Endodermal cell (in vitro differentiated cells): ENCODE measurements at regions not wholly inside any gene's neighbourhood (a gene's known extent, or its start where the extent isn't known, plus 50 kb on each side); places are given as distances from the start of the nearest gene placed in this dataset.

Source experiments
- DNase-seq: peaks from one replicate; pipeline ENCODE4 v3.0.0-alpha.2; 2017
- H3K27ac ChIP-seq: 2 replicates; pipeline ENCODE4 v1.5.1; 2013; ENCODE audit warnings: mild to moderate bottlenecking, low read depth, low read length, moderate library complexity
- H3K27me3 ChIP-seq: 2 replicates; pipeline ENCODE4 v1.6.1; 2013; ENCODE audit warnings: mild to moderate bottlenecking, low read length, moderate library complexity; ENCODE audit not compliant: insufficient read depth, control insufficient read depth, poor library complexity, severe bottlenecking
- H3K36me3 ChIP-seq: 2 replicates; pipeline ENCODE4 v1.7.0; 2013; ENCODE audit warnings: mild to moderate bottlenecking, low read length, moderate library complexity; ENCODE audit not compliant: control insufficient read depth, insufficient read depth
- H3K4me1 ChIP-seq: one replicate; pipeline ENCODE4 v1.7.0; 2013; ENCODE audit warnings: low read length; ENCODE audit not compliant: control insufficient read depth, insufficient read depth
- H3K4me3 ChIP-seq: 2 replicates; pipeline ENCODE4 v1.5.1; 2013; ENCODE audit warnings: mild to moderate bottlenecking, low read length, moderate library complexity
- H3K9ac ChIP-seq: 2 replicates; pipeline ENCODE4 v1.6.1; 2013; ENCODE audit warnings: mild to moderate bottlenecking, low read length, moderate library complexity; ENCODE audit not compliant: poor library complexity, severe bottlenecking; ENCODE audit errors: extremely low read depth
- H3K9me3 ChIP-seq: 2 replicates; pipeline ENCODE4 v1.6.1; 2013; ENCODE audit warnings: mild to moderate bottlenecking, low read length, moderate library complexity; ENCODE audit not compliant: control insufficient read depth
- H3K27ac Mint-ChIP-seq: 2 replicates; pipeline ENCODE4 v1.8.0; 2020; ENCODE audit warnings: mixed read lengths
- H3K27me3 Mint-ChIP-seq: 2 replicates; pipeline ENCODE4 v1.8.0; 2021; ENCODE audit warnings: mild to moderate bottlenecking, mixed read lengths; ENCODE audit not compliant: insufficient read depth
- H3K36me3 Mint-ChIP-seq: 2 replicates; pipeline ENCODE4 v1.8.0; 2020; ENCODE audit warnings: low read depth, mixed read lengths
- H3K4me1 Mint-ChIP-seq: 2 replicates; pipeline ENCODE4 v1.8.0; 2020; ENCODE audit warnings: mixed read lengths
- H3K4me3 Mint-ChIP-seq: 2 replicates; pipeline ENCODE4 v1.8.0; 2020; ENCODE audit warnings: mild to moderate bottlenecking, moderate library complexity, mixed read lengths
- H3K9me3 Mint-ChIP-seq: 2 replicates; pipeline ENCODE4 v1.8.0; 2020; ENCODE audit warnings: mild to moderate bottlenecking, mixed read lengths
- CTCF ChIP-seq: fragments of 200-600 bp; sonication (generic); conservative IDR thresholded peaks from 2 replicates; pipeline ENCODE4 v1.5.0; 2021; ENCODE audit warnings: antibody characterized with exemption, mild to moderate bottlenecking
- WGBS, 2 experiments: methylation state at CpG; one replicate each; pipeline versions ENCODE4 v1.1.5 to v1.1.7; 2013; ENCODE audit warnings: missing lambda C conversion rate in 2 of 2, mixed read lengths in 1 of 2; ENCODE audit not compliant: insufficient coverage in 1 of 2, insufficient read length in 1 of 2; 5-methylcytosine and 5-hydroxymethylcytosine counted together

- no peaks in the 10 kb centered on the region for H3K9me3 ChIP-seq
- H3K4me1 ChIP-seq: no peaks in the 10 kb centered on the region
- no peak overlapping the region for H3K27ac Mint-ChIP-seq
- peak; percentile 11 for DNase-seq
- H3K4me1 Mint-ChIP-seq: no peaks in the 10 kb centered on the region
- no peaks in the 10 kb centered on the region for H3K36me3 ChIP-seq
- H3K9me3 Mint-ChIP-seq: no peaks in the 10 kb centered on the region
- TF ChIP-seq CTCF: no peak
- no peak overlapping the region for H3K4me3 Mint-ChIP-seq
- 93 to 96% methylated on average over 2 of the region's 2 CpGs for WGBS, 2 experiments
- peaks cover 2% of the 10 kb centered on the region for H3K27me3 Mint-ChIP-seq
- no peak overlapping the region for H3K9ac ChIP-seq
- no peak overlapping the region for H3K27ac ChIP-seq
- no peaks in the 10 kb centered on the region for H3K36me3 Mint-ChIP-seq
- no peaks in the 10 kb centered on the region for H3K27me3 ChIP-seq
- no peak overlapping the region for H3K4me3 ChIP-seq
Measured at GRCh38 chr12:114888928-114889584, 205.1 kb upstream of the TBX3 start.

GRCh38 chr12:114888448-114888847 lies 204.5 kb upstream of the TBX3 start:
- no peak for TF ChIP-seq CTCF
- no peaks in the 10 kb centered on the region for H3K4me1 ChIP-seq
- H3K9ac ChIP-seq: no peak overlapping the region
- peaks cover 2% of the 10 kb centered on the region for H3K27me3 Mint-ChIP-seq
- H3K36me3 ChIP-seq: no peaks in the 10 kb centered on the region
- no peak overlapping the region for H3K4me3 Mint-ChIP-seq
- 100% methylated on average over 1 of the region's 1 CpG; no CpG with 5 or more reads in 1 of the 2 experiments for WGBS, 2 experiments
- H3K27ac Mint-ChIP-seq: no peak overlapping the region
- H3K4me3 ChIP-seq: no peak overlapping the region
- H3K27me3 ChIP-seq: no peaks in the 10 kb centered on the region
- no peaks in the 10 kb centered on the region for H3K9me3 ChIP-seq
- no peak for DNase-seq
- no peaks in the 10 kb centered on the region for H3K4me1 Mint-ChIP-seq
- H3K36me3 Mint-ChIP-seq: no peaks in the 10 kb centered on the region
- no peak overlapping the region for H3K27ac ChIP-seq
- H3K9me3 Mint-ChIP-seq: no peaks in the 10 kb centered on the region

- Mint-ChIP-seq H3K27ac (no peak overlapping the region), H3K4me1 (no peaks in the 10 kb centered on the region), H3K4me3 (no peak overlapping the region), H3K36me3 (no peaks in the 10 kb centered on the region), H3K9me3 (no peaks in the 10 kb centered on the region), H3K27me3 (peaks cover 2% of the 10 kb centered on the region)
- WGBS, 2 experiments: 90 to 92% methylated on average over 4 of the region's 4 CpGs
- DNase-seq: no peak
- no peak overlapping the region for H3K27ac ChIP-seq
- H3K4me3 ChIP-seq: no peak overlapping the region
- H3K9ac ChIP-seq: no peak overlapping the region
- TF ChIP-seq CTCF: no peak
- no peaks in the 10 kb centered on the region for H3K4me1 ChIP-seq
- no peaks in the 10 kb centered on the region for H3K9me3 ChIP-seq
- no peaks in the 10 kb centered on the region for H3K27me3 ChIP-seq
- H3K36me3 ChIP-seq: no peaks in the 10 kb centered on the region
Measured at GRCh38 chr12:114885501-114885900, 201.5 kb upstream of the TBX3 start.
